GM12878 (cell line): ENCODE measurements at regions not wholly inside any gene's neighbourhood (a gene's known extent, or its start where the extent isn't known, plus 50 kb on each side); places are given as distances from the start of the nearest gene placed in this dataset.

Experiments
- ATAC-seq: fragments of 200-7000 bp; cut with Tn5 transposase; 3 replicates; pipeline ENCODE4 v1.9.1; 2020; ENCODE audit warnings: mild to moderate bottlenecking, moderate library complexity
- BruUV-seq: library from RNA; stranded (reverse); fragments of 400-500 nt; replicated peaks from 2 replicates; lab custom pipeline; 2021; lab: Mats Ljungman, UMichigan
- CTCF ChIA-PET: fragments of 300-600 bp; sonication (Branson Sonifier 250); formaldehyde crosslinking; extraction: SDS; loops from one replicate; lab custom pipeline; 2021; ENCODE audit warnings: inconsistent platforms; lab: Yijun Ruan, JAX
- POLR2A ChIA-PET: fragments of 350-600 bp; formaldehyde crosslinking; extraction: SDS; loops from one replicate; lab custom pipeline; 2021; ENCODE audit warnings: inconsistent platforms; lab: Charles Lee
- RAD21 ChIA-PET: fragments of 300-600 bp; sonication (Branson Sonifier 250); formaldehyde crosslinking; loops from one replicate; lab custom pipeline; 2023; ENCODE audit warnings: antibody characterized with exemption; ENCODE audit not compliant: unreplicated experiment; lab: Charles Lee
- SMC1A ChIA-PET: fragments of 300-600 bp; sonication (Branson Sonifier 250); formaldehyde crosslinking; loops from one replicate; lab custom pipeline; 2023; ENCODE audit not compliant: unreplicated experiment, uncharacterized antibody; lab: Charles Lee
- DNase-seq: peaks from one replicate; pipeline ENCODE4 v3.0.0-alpha.2; 2011; ENCODE audit warnings: low read depth, low spot score
- FAIRE-seq: peaks from 3 replicates; lab custom pipeline; 2011; peaks lifted over from hg19 to GRCh38; lab: Jason Lieb, UNC
- H2AFZ ChIP-seq: 2 replicates; pipeline ENCODE4 v1.6.0; 2011; ENCODE audit warnings: low read depth, low read length, control low read depth; ENCODE audit not compliant: control insufficient read depth
- H3K27ac ChIP-seq: 2 replicates; pipeline ENCODE4 v1.5.1; 2011; ENCODE audit warnings: control low read depth; ENCODE audit not compliant: control insufficient read depth, insufficient read depth
- H3K27me3 ChIP-seq, 2 experiments: replicated peaks in 1 of 2; 2 replicates each; pipeline versions ENCODE4 v1.6.0 to v1.6.1; 2011; ENCODE audit warnings: low read length in 1 of 2; ENCODE audit not compliant: control insufficient read depth in 2 of 2, insufficient read depth in 2 of 2
- H3K36me3 ChIP-seq, 2 experiments: 2 replicates each; pipeline ENCODE4 v1.5.1; 2011; ENCODE audit warnings: low read length in 1 of 2; ENCODE audit not compliant: control insufficient read depth in 2 of 2, insufficient read depth in 2 of 2
- H3K4me1 ChIP-seq: 2 replicates; pipeline ENCODE4 v1.6.1; 2011; ENCODE audit warnings: mild to moderate bottlenecking, low read length, moderate library complexity, mixed read lengths; ENCODE audit not compliant: control insufficient read depth, insufficient read depth
- H3K4me2 ChIP-seq: 2 replicates; pipeline ENCODE4 v1.6.0; 2011; ENCODE audit warnings: control low read depth; ENCODE audit not compliant: control insufficient read depth, insufficient read depth
- H3K4me3 ChIP-seq: fragments of 200-600 bp; sonication (generic); 2 replicates; pipeline ENCODE4 v1.5.1; 2016
- H3K79me2 ChIP-seq: 2 replicates; pipeline ENCODE4 v1.6.0; 2011; ENCODE audit warnings: low read length; ENCODE audit not compliant: control insufficient read depth, insufficient read depth
- H3K9ac ChIP-seq: 2 replicates; pipeline ENCODE4 v1.8.0; 2011; ENCODE audit warnings: low read length, control low read depth, mixed read lengths; ENCODE audit not compliant: control insufficient read depth, insufficient read depth
- H3K9me3 ChIP-seq: replicated peaks from 3 replicates; pipeline ENCODE4 v1.5.1; 2011; ENCODE audit warnings: mild to moderate bottlenecking, low read length; ENCODE audit not compliant: control insufficient read depth, insufficient read depth
- H4K20me1 ChIP-seq: 2 replicates; pipeline ENCODE4 v1.6.0; 2011; ENCODE audit not compliant: control insufficient read depth, insufficient read depth
- ATF7 ChIP-seq: fragments of 450-650 bp; IDR thresholded peaks from 2 replicates; pipeline ENCODE4 v1.6.1; 2016; ENCODE audit warnings: low read depth, mild to moderate bottlenecking
- NFYB ChIP-seq: IDR thresholded peaks from 2 replicates; pipeline ENCODE4 v1.6.1; 2011; ENCODE audit warnings: low read depth, mild to moderate bottlenecking, low read length, improper control_type of control experiment, moderate library complexity; ENCODE audit not compliant: insufficient read depth
- NR2F1 ChIP-seq: fragments of 450-650 bp; conservative IDR thresholded peaks from 2 replicates; pipeline ENCODE4 v1.6.1; 2017; ENCODE audit warnings: mild to moderate bottlenecking
- SIN3A ChIP-seq: IDR thresholded peaks from 2 replicates; pipeline ENCODE4 v1.6.1; 2012; ENCODE audit warnings: low read depth, low read length, improper control_type of control experiment
- SPI1 ChIP-seq: IDR thresholded peaks from 2 replicates; pipeline ENCODE4 v1.6.1; 2011; ENCODE audit warnings: low read depth, mild to moderate bottlenecking, low read length, moderate library complexity, borderline replicate concordance; ENCODE audit not compliant: insufficient read depth
- ZNF622 ChIP-seq: fragments of 450-650 bp; IDR thresholded peaks from 2 replicates; pipeline ENCODE4 v1.6.1; 2017; ENCODE audit warnings: mild to moderate bottlenecking, inconsistent platforms
- ZSCAN29 ChIP-seq: fragments of 450-650 bp; IDR thresholded peaks from 2 replicates; pipeline ENCODE4 v1.6.1; 2017; ENCODE audit warnings: mild to moderate bottlenecking, moderate library complexity
- WGBS: methylation state at CpG from one replicate; pipeline ENCODE4 v1.1.6; 2016; ENCODE audit warnings: low lambda C conversion rate; ENCODE audit not compliant: insufficient replicate concordance, insufficient coverage; ENCODE audit errors: missing lambda C conversion rate; 5-methylcytosine and 5-hydroxymethylcytosine counted together
- in situ Hi-C: fragments of 300-500 bp; cut with MboI; formaldehyde crosslinking; loops from 9 replicates; pipeline ENCODE4 v1.14.3; 2018; ENCODE audit warnings: mixed read lengths
- intact Hi-C: fragments of 100-400 bp; cut with micrococcal nuclease; formaldehyde crosslinking; loops from one replicate; pipeline ENCODE4 v1.14.2; 2022; ENCODE audit not compliant: unreplicated experiment
- TF ChIP-seq, protein P1 (sequence below): fragments of 450-650 bp; IDR thresholded peaks from 2 replicates; pipeline ENCODE4 v1.6.1; 2017; ENCODE audit warnings: antibody characterized with exemption, mild to moderate bottlenecking, moderate library complexity
- TF ChIP-seq, protein P2 (sequence below): fragments of 450-650 bp; IDR thresholded peaks from 2 replicates; pipeline ENCODE4 v1.6.1; 2016; ENCODE audit warnings: mild to moderate bottlenecking

- FAIRE-seq (no peak), DNase-seq (no peak), ATAC-seq (peak; percentile 46)
- in situ Hi-C loops (no loop called here), intact Hi-C loops (no loop called here)
- no peaks in the 10 kb centered on the region for H3K79me2 ChIP-seq
- H3K4me3 ChIP-seq: no peak overlapping the region
- no peak overlapping the region for H3K9ac ChIP-seq
- BruUV-seq: no TSS peak
- H3K27ac ChIP-seq: no peak overlapping the region
- TF ChIP-seq NFYB (peak; percentile 45; the same call in 1 of the 2 replicates), ATF7 (0 out of 2 replicates have a peak, but pooled peaks have one; percentile 25), NR2F1 (no peak)
- H3K4me2 ChIP-seq: no peak overlapping the region
- H3K27me3 ChIP-seq: no peaks in the 10 kb centered on the region
- SMC1A ChIA-PET: interaction anchor here (1.4 kb wide), 1 partner anchor 82 kb away, joined by 3 read pairs; no protein-coding TSS in a partner anchor
- POLR2A ChIA-PET: no interaction called here
- CTCF ChIA-PET: no interaction called here
- RAD21 ChIA-PET: interaction anchor here (1.1 kb wide), 1 partner anchor 83 kb away, joined by 3 read pairs; no protein-coding TSS in a partner anchor
- H2AFZ ChIP-seq: no peak overlapping the region
- no peaks in the 10 kb centered on the region for H3K4me1 ChIP-seq
- H3K9me3 ChIP-seq: no peaks in the 10 kb centered on the region; the same call in 2 of the 3 replicates
- H3K36me3 ChIP-seq: no peaks in the 10 kb centered on the region
- WGBS: 62% methylated on average over 8 of the region's 8 CpGs
- no peaks in the 10 kb centered on the region for H4K20me1 ChIP-seq
These were observed 294.0 kb downstream of the MED10 start for GRCh38 chr5:6084376-6084775.

GRCh38 chr5:6083311-6083978, 294.9 kb downstream of the MED10 start:
- Histone ChIP-seq H3K4me3 (no peak overlapping the region), H3K4me1 (no peaks in the 10 kb centered on the region), H2AFZ (no peak overlapping the region), H3K79me2 (no peaks in the 10 kb centered on the region), H3K9me3 (no peaks in the 10 kb centered on the region; the same call in 2 of the 3 replicates), H3K4me2 (no peak overlapping the region), H3K27ac (no peak overlapping the region), H3K27me3 (no peaks in the 10 kb centered on the region), H3K9ac (no peak overlapping the region), H3K36me3 (no peaks in the 10 kb centered on the region), H4K20me1 (no peaks in the 10 kb centered on the region)
- ChIA-PET SMC1A (interaction anchor here (1.4 kb wide), 1 partner anchor 81 kb away, joined by 3 read pairs; no protein-coding TSS in a partner anchor), CTCF (no interaction called here), RAD21 (no interaction called here), POLR2A (interaction anchor here (0.6 kb wide), 1 partner anchor 123 kb away, joined by 3 read pairs; no protein-coding TSS in a partner anchor)
- intact Hi-C loops: no loop called here
- ATAC-seq (no peak), DNase-seq (no peak), FAIRE-seq (no peak)
- WGBS: 43% methylated on average over 10 of the region's 11 CpGs
- in situ Hi-C loops: no loop called here
- TF ChIP-seq ZNF622 (no peak), SPI1 (no peak), SIN3A (no peak), ZSCAN29 (no peak)
- TF ChIP-seq, protein P1, sequence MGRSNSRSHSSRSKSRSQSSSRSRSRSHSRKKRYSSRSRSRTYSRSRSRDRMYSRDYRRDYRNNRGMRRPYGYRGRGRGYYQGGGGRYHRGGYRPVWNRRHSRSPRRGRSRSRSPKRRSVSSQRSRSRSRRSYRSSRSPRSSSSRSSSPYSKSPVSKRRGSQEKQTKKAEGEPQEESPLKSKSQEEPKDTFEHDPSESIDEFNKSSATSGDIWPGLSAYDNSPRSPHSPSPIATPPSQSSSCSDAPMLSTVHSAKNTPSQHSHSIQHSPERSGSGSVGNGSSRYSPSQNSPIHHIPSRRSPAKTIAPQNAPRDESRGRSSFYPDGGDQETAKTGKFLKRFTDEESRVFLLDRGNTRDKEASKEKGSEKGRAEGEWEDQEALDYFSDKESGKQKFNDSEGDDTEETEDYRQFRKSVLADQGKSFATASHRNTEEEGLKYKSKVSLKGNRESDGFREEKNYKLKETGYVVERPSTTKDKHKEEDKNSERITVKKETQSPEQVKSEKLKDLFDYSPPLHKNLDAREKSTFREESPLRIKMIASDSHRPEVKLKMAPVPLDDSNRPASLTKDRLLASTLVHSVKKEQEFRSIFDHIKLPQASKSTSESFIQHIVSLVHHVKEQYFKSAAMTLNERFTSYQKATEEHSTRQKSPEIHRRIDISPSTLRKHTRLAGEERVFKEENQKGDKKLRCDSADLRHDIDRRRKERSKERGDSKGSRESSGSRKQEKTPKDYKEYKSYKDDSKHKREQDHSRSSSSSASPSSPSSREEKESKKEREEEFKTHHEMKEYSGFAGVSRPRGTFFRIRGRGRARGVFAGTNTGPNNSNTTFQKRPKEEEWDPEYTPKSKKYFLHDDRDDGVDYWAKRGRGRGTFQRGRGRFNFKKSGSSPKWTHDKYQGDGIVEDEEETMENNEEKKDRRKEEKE: no peak
- TF ChIP-seq, protein P2, sequence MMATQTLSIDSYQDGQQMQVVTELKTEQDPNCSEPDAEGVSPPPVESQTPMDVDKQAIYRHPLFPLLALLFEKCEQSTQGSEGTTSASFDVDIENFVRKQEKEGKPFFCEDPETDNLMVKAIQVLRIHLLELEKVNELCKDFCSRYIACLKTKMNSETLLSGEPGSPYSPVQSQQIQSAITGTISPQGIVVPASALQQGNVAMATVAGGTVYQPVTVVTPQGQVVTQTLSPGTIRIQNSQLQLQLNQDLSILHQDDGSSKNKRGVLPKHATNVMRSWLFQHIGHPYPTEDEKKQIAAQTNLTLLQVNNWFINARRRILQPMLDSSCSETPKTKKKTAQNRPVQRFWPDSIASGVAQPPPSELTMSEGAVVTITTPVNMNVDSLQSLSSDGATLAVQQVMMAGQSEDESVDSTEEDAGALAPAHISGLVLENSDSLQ: no peak
- BruUV-seq: no TSS peak
